K562 (cell line): ENCODE measurements at regions not wholly inside any gene's neighbourhood (a gene's known extent, or its start where the extent isn't known, plus 50 kb on each side); places are given as distances from the start of the nearest gene placed in this dataset.

ENCODE experiments used
- ATAC-seq: fragments of 200-7000 bp; cut with Tn5 transposase; 3 replicates; pipeline ENCODE4 v1.9.1; 2020; ENCODE audit warnings: moderate library complexity
- BruUV-seq: library from RNA; stranded (reverse); fragments of 400-500 nt; replicated peaks from 2 replicates; lab custom pipeline; 2021; lab: Mats Ljungman, UMichigan
- CTCF ChIA-PET: fragments of 300-600 bp; formaldehyde crosslinking; extraction: SDS; loops from one replicate; lab custom pipeline; 2021; ENCODE audit warnings: low intra/inter-chr PET ratio; lab: Yijun Ruan, JAX
- POLR2A ChIA-PET: fragments of 300-600, 350-650 bp; sonication (Branson Sonifier 250); formaldehyde crosslinking; extraction: SDS; loops from one replicate; lab custom pipeline; 2021; ENCODE audit warnings: antibody characterized with exemption, inconsistent platforms; lab: Yijun Ruan, JAX
- DNase-seq, 4 experiments: peaks; one replicate each; pipeline versions ENCODE4 v3.0.0 to v3.0.0-alpha.2; 2011 to 2018; ENCODE audit warnings: low spot score in 3 of 4, mixed read lengths in 3 of 4; ENCODE audit errors: extremely low read depth in 1 of 4
- FAIRE-seq: peaks from 2 replicates; lab custom pipeline; 2011; peaks lifted over from hg19 to GRCh38; lab: Jason Lieb, UNC
- H2AFZ ChIP-seq: 2 replicates; pipeline ENCODE4 v1.6.0; 2011; ENCODE audit warnings: low read depth, low read length, control low read depth, inconsistent platforms
- H3K27ac ChIP-seq: fragments of 200-600 bp; 3 replicates; pipeline ENCODE4 v1.8.0; 2011; ENCODE audit warnings: low read depth, mild to moderate bottlenecking, control low read depth, inconsistent platforms, low read length, moderate library complexity, mixed read lengths; ENCODE audit errors: extremely low read depth
- H3K27me3 ChIP-seq, 2 experiments: fragments of 300-600 bp in 1 of 2; 2 replicates in 1 of 2; 3 replicates in 1 of 2; pipeline versions ENCODE4 v1.6.0 to v1.8.0; 2011; ENCODE audit warnings: inconsistent platforms in 2 of 2, low read length in 2 of 2, mild to moderate bottlenecking in 1 of 2, mixed read lengths in 1 of 2, moderate library complexity in 1 of 2; ENCODE audit not compliant: control insufficient read depth in 2 of 2, insufficient read depth in 2 of 2
- H3K36me3 ChIP-seq: fragments of 300-600 bp; 3 replicates; pipeline ENCODE4 v1.8.0; 2011; ENCODE audit warnings: mild to moderate bottlenecking, low read length, inconsistent platforms; ENCODE audit not compliant: control insufficient read depth, insufficient read depth
- H3K4me1 ChIP-seq, 2 experiments: fragments of 200-600 bp in 1 of 2; replicated peaks in 1 of 2; 2 replicates in 1 of 2; 3 replicates in 1 of 2; pipeline versions ENCODE4 v1.5.1 to v1.8.0; 2011; ENCODE audit warnings: inconsistent platforms in 2 of 2, low read length in 2 of 2, mild to moderate bottlenecking in 1 of 2, mixed read lengths in 1 of 2, moderate library complexity in 1 of 2; ENCODE audit not compliant: control insufficient read depth in 2 of 2, insufficient read depth in 2 of 2
- H3K4me2 ChIP-seq: 2 replicates; pipeline ENCODE4 v1.6.1; 2011; ENCODE audit warnings: low read length, control low read depth, inconsistent platforms, mixed read lengths; ENCODE audit not compliant: insufficient read depth
- H3K4me3 ChIP-seq: fragments of 200-600 bp; sonication (generic), shearing (Covaris generic); 2 replicates; pipeline ENCODE4 v1.5.1; 2016; ENCODE audit warnings: control low read depth, inconsistent platforms
- H3K79me2 ChIP-seq: fragments of 200-600 bp; 3 replicates; pipeline ENCODE4 v1.8.0; 2011; ENCODE audit warnings: low read length, inconsistent platforms; ENCODE audit not compliant: control insufficient read depth, insufficient read depth
- H3K9ac ChIP-seq, 2 experiments: 2 replicates each; pipeline versions ENCODE4 v1.6.0 to v1.6.1; 2011; ENCODE audit warnings: low read depth in 2 of 2, low read length in 2 of 2, control low read depth in 1 of 2, inconsistent platforms in 1 of 2, mild to moderate bottlenecking in 1 of 2, mixed read lengths in 1 of 2; ENCODE audit not compliant: insufficient read depth in 1 of 2
- H3K9me1 ChIP-seq: one replicate; pipeline ENCODE4 v1.6.0; 2011; ENCODE audit warnings: inconsistent platforms, mild to moderate bottlenecking, low read length, moderate library complexity; ENCODE audit not compliant: control insufficient read depth, insufficient read depth
- H3K9me3 ChIP-seq: replicated peaks from 2 replicates; pipeline ENCODE4 v1.5.1; 2011; ENCODE audit warnings: low read depth, low read length, inconsistent platforms; ENCODE audit not compliant: control insufficient read depth, insufficient read depth
- H4K20me1 ChIP-seq: replicated peaks from 2 replicates; pipeline ENCODE4 v1.6.1; 2011; ENCODE audit warnings: low read length, inconsistent platforms, mixed read lengths; ENCODE audit not compliant: control insufficient read depth, insufficient read depth
- GABPB2 ChIP-seq: fragments of 250-450 bp; sonication (Bioruptor Pico); conservative IDR thresholded peaks from 2 replicates; pipeline ENCODE4 v1.5.1; 2021; ENCODE audit warnings: mild to moderate bottlenecking
- IFI16 ChIP-seq: fragments of 250-450 bp; sonication (Bioruptor Pico); IDR thresholded peaks from 2 replicates; pipeline ENCODE4 v2.1.2; 2022; ENCODE audit warnings: mild to moderate bottlenecking, inconsistent platforms
- KDM5B ChIP-seq: fragments of 200-600 bp; sonication (generic); IDR thresholded peaks from 2 replicates; pipeline ENCODE4 v1.6.1; 2012; ENCODE audit warnings: low read depth, mild to moderate bottlenecking, moderate library complexity, low read length, control low read depth, inconsistent platforms; ENCODE audit not compliant: insufficient replicate concordance
- NR4A1 ChIP-seq, 2 experiments: fragments of 250-450 bp in 1 of 2; fragments of 450-650 bp in 1 of 2; sonication (Bioruptor Pico) in 1 of 2; IDR thresholded peaks; 2 replicates each; pipeline versions ENCODE4 v1.4.0 to v1.6.1; 2016 to 2020; ENCODE audit warnings: mild to moderate bottlenecking in 2 of 2, missing compliant biosample characterization in 1 of 2, missing genetic modification characterization in 1 of 2, moderate library complexity in 1 of 2
- PCBP1 ChIP-seq: fragments of 200-400 bp; formaldehyde crosslinking; IDR thresholded peaks from 2 replicates; pipeline ENCODE4 v1.6.1; 2018; ENCODE audit warnings: mild to moderate bottlenecking, low read depth, low read length; ENCODE audit not compliant: poor library complexity, severe bottlenecking
- STAT5B ChIP-seq: fragments of 250-450 bp; sonication (Bioruptor Pico); IDR thresholded peaks from 2 replicates; pipeline ENCODE4 v1.8.0; 2021; ENCODE audit warnings: mild to moderate bottlenecking, inconsistent platforms
- TCFL5 ChIP-seq: fragments of 250-450 bp; sonication (Bioruptor Pico); conservative IDR thresholded peaks from 2 replicates; pipeline ENCODE4 v1.6.1; 2021; ENCODE audit warnings: mild to moderate bottlenecking, moderate library complexity, matching md5 sums
- ZC3H8 ChIP-seq: fragments of 450-650 bp; IDR thresholded peaks from 2 replicates; pipeline ENCODE4 v1.6.1; 2017
- ZNF695 ChIP-seq: fragments of 450-650 bp; formaldehyde crosslinking; IDR thresholded peaks from 2 replicates; pipeline ENCODE4 v1.4.0; 2020; ENCODE audit warnings: mild to moderate bottlenecking, moderate library complexity
- WGBS: fragments of 100-300 bp; shearing (Covaris generic); methylation state at CpG from one replicate; pipeline ENCODE4 v1.1.6; 2016; ENCODE audit warnings: low coverage, mixed read lengths; ENCODE audit not compliant: insufficient coverage; ENCODE audit errors: missing lambda C conversion rate; 5-methylcytosine and 5-hydroxymethylcytosine counted together
- in situ Hi-C: fragments of 300-500 bp; cut with MboI; formaldehyde crosslinking; loops from 4 replicates; pipeline ENCODE4 v1.15.0; 2018; ENCODE audit warnings: inconsistent platforms, mixed read lengths
- intact Hi-C: fragments of 100-400 bp; cut with micrococcal nuclease; formaldehyde crosslinking; loops from 2 replicates; pipeline ENCODE4 v1.14.2; 2022
- TF ChIP-seq, protein P1 (sequence below), 2 experiments: IDR thresholded peaks; 2 replicates each; pipeline ENCODE4 v1.6.1; 2011; ENCODE audit warnings: borderline replicate concordance in 1 of 2, control low read depth in 1 of 2, low read depth in 1 of 2, low read length in 1 of 2, mild to moderate bottlenecking in 1 of 2, mixed read lengths in 1 of 2, moderate library complexity in 1 of 2; ENCODE audit not compliant: insufficient read depth in 1 of 2, insufficient read length in 1 of 2, poor library complexity in 1 of 2, severe bottlenecking in 1 of 2; ENCODE audit errors: extremely low read depth in 1 of 2
- TF ChIP-seq, protein P2 (sequence below), 2 experiments: fragments of 450-650 bp in 1 of 2; sonication (generic) in 1 of 2; formaldehyde crosslinking in 1 of 2; IDR thresholded peaks in 1 of 2; conservative IDR thresholded peaks in 1 of 2; 2 replicates each; pipeline versions ENCODE4 v1.6.1 to v1.8.1; 2016 to 2023; ENCODE audit warnings: mild to moderate bottlenecking in 2 of 2, moderate library complexity in 2 of 2, inconsistent platforms in 1 of 2, missing genetic modification reagents in 1 of 2
- TF ChIP-seq, protein P3 (sequence below): fragments of 450-650 bp; formaldehyde crosslinking; IDR thresholded peaks from 2 replicates; pipeline ENCODE4 v1.4.0; 2020; ENCODE audit warnings: mild to moderate bottlenecking
- TF ChIP-seq, protein P4 (sequence below), 2 experiments: fragments of 150-350 bp in 1 of 2; IDR thresholded peaks; 2 replicates each; pipeline ENCODE4 v1.6.1; 2012 to 2016; ENCODE audit warnings: low read depth in 2 of 2, low read length in 2 of 2, mild to moderate bottlenecking in 1 of 2, moderate library complexity in 1 of 2

DNA sequence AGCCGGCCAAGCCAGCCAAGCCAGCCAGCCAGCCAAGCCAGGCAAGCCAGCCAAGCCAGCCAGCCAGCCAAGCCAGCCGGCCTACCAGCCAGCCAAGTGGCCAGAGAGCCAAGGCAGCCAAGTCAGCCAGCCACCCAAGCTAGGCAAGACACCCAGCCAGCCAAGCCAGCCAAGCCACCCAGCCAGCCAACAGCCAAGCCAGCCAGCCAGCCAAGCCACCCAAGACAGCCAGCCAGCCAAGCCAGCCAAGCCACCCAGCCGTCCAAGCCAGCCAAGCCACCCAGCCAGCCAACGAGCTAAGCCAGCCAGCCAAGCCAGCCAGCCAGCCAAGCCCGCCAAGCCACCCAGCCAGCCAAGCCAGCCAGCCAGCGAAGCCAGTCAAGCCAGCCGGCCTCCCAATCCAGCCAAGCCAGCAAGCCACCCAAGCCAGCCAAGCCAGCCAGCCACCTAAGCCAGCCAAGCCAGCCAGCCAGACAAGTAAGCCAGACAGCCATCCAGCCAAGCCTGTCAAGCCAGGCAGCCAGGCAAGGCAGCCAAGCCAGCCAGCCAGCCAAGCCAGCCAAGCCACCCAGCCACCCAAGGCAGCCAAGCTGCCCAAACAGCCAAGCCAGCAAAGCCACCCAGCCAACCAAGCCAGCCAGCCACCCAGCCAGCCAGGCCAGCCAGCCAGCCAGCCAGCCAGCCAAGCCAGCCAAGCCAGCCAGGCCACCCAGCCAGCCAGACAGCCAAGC lies 200.5 kb downstream of the GOLGA6L6 start:
- no peaks in the 10 kb centered on the region for H3K79me2 ChIP-seq
- intact Hi-C loops: no loop called here
- DNase-seq (peak in 2 of 4 experiments; percentile 24 to 29), ATAC-seq (peak; percentile 40), FAIRE-seq (no peak)
- WGBS: 1% methylated on average over 7 of the region's 7 CpGs
- peaks cover 0 to 26% of the 10 kb centered on the region in 2 experiments; a peak in 1 of 5 replicates for H3K4me1 ChIP-seq
- in situ Hi-C loops: no loop called here
- ChIA-PET POLR2A (interaction anchor here (0.9 kb wide), 1 partner anchor 13 kb away, joined by 4 read pairs; no protein-coding TSS in a partner anchor), CTCF (no interaction called here)
- H2AFZ ChIP-seq: no peak overlapping the region
- H3K27me3 ChIP-seq: peaks cover 0 to 6% of the 10 kb centered on the region in 2 experiments; a peak in 1 of 5 replicates
- no peak overlapping the region for H3K27ac ChIP-seq
- peak overlapping the region in 1 of 2 experiments; percentile 79; a peak in 2 of 4 replicates for H3K9ac ChIP-seq
- no peaks in the 10 kb centered on the region; the same call in 1 of the 2 replicates for H3K9me3 ChIP-seq
- BruUV-seq: no TSS peak
- H3K4me3 ChIP-seq: no peak overlapping the region
- no peaks in the 10 kb centered on the region for H4K20me1 ChIP-seq
- H3K36me3 ChIP-seq: no peaks in the 10 kb centered on the region
- no peaks in the 10 kb centered on the region for H3K9me1 ChIP-seq
- H3K4me2 ChIP-seq: no peak overlapping the region
- no peak for TF ChIP-seq STAT5B (CRISPR knock-in tag)
- TF ChIP-seq TCFL5: no peak
- peak; percentile 72 for TF ChIP-seq PCBP1
- no peak for TF ChIP-seq ZNF695 (CRISPR knock-in tag)
- TF ChIP-seq GABPB2: peak; percentile 60; the same call in 1 of the 2 replicates
- TF ChIP-seq, protein P1, sequence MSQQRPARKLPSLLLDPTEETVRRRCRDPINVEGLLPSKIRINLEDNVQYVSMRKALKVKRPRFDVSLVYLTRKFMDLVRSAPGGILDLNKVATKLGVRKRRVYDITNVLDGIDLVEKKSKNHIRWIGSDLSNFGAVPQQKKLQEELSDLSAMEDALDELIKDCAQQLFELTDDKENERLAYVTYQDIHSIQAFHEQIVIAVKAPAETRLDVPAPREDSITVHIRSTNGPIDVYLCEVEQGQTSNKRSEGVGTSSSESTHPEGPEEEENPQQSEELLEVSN (IDR thresholded peaks at IDR 0.05; ENCODE audit: borderline replicate concordance in 1 of 2, extremely low read depth in 1 of 2, insufficient read depth in 1 of 2, insufficient read length in 1 of 2, low read depth in 1 of 2, low read length in 1 of 2, poor library complexity in 1 of 2, severe bottlenecking in 1 of 2): no peak
- no peak for TF ChIP-seq IFI16
- TF ChIP-seq, protein P2, sequence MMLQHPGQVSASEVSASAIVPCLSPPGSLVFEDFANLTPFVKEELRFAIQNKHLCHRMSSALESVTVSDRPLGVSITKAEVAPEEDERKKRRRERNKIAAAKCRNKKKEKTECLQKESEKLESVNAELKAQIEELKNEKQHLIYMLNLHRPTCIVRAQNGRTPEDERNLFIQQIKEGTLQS (IDR thresholded peaks at IDR 0.05): no peak
- TF ChIP-seq, protein P2 (CRISPR knock-in tag; conservative IDR thresholded peaks at IDR 0.05): no peak
- TF ChIP-seq ZC3H8: no peak
- 0 out of 2 replicates have a peak, but pooled peaks have one; percentile 84 for TF ChIP-seq NR4A1 (CRISPR knock-in tag; IDR thresholded peaks at IDR 0.05)
- no peak for TF ChIP-seq NR4A1 (tag; IDR thresholded peaks at IDR 0.05)
- TF ChIP-seq, protein P3, sequence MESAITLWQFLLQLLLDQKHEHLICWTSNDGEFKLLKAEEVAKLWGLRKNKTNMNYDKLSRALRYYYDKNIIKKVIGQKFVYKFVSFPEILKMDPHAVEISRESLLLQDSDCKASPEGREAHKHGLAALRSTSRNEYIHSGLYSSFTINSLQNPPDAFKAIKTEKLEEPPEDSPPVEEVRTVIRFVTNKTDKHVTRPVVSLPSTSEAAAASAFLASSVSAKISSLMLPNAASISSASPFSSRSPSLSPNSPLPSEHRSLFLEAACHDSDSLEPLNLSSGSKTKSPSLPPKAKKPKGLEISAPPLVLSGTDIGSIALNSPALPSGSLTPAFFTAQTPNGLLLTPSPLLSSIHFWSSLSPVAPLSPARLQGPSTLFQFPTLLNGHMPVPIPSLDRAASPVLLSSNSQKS (CRISPR knock-in tag): no peak
- TF ChIP-seq KDM5B: no peak
- TF ChIP-seq, protein P4, sequence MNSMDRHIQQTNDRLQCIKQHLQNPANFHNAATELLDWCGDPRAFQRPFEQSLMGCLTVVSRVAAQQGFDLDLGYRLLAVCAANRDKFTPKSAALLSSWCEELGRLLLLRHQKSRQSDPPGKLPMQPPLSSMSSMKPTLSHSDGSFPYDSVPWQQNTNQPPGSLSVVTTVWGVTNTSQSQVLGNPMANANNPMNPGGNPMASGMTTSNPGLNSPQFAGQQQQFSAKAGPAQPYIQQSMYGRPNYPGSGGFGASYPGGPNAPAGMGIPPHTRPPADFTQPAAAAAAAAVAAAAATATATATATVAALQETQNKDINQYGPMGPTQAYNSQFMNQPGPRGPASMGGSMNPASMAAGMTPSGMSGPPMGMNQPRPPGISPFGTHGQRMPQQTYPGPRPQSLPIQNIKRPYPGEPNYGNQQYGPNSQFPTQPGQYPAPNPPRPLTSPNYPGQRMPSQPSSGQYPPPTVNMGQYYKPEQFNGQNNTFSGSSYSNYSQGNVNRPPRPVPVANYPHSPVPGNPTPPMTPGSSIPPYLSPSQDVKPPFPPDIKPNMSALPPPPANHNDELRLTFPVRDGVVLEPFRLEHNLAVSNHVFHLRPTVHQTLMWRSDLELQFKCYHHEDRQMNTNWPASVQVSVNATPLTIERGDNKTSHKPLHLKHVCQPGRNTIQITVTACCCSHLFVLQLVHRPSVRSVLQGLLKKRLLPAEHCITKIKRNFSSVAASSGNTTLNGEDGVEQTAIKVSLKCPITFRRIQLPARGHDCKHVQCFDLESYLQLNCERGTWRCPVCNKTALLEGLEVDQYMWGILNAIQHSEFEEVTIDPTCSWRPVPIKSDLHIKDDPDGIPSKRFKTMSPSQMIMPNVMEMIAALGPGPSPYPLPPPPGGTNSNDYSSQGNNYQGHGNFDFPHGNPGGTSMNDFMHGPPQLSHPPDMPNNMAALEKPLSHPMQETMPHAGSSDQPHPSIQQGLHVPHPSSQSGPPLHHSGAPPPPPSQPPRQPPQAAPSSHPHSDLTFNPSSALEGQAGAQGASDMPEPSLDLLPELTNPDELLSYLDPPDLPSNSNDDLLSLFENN (IDR thresholded peaks at IDR 0.05; ENCODE audit: low read depth in 2 of 2, low read length in 2 of 2): no peak
